Vagina (tissue), 2 donors: ENCODE measurements at regions not wholly inside any gene's neighbourhood (a gene's known extent, or its start where the extent isn't known, plus 50 kb on each side); places are given as distances from the start of the nearest gene placed in this dataset.

Experiments
- DNase-seq, 2 donors: peaks; one replicate each; pipeline ENCODE4 v3.0.0-alpha.2; 2017; ENCODE audit errors: extremely low spot score in 2 of 2
- H3K27ac ChIP-seq: fragments of 200-600 bp; sonication (generic); one replicate; pipeline ENCODE4 v1.5.1; 2019
- H3K27me3 ChIP-seq: fragments of 200-600 bp; sonication (generic); one replicate; pipeline ENCODE4 v1.5.1; 2019
- H3K36me3 ChIP-seq, 2 donors: fragments of 200-600 bp; sonication (generic); one replicate each; pipeline ENCODE4 v1.5.1; 2017 to 2019
- H3K4me1 ChIP-seq: fragments of 200-600 bp; sonication (generic); one replicate; pipeline ENCODE4 v1.5.1; 2019
- H3K4me3 ChIP-seq, 2 donors: fragments of 200-600 bp; sonication (generic); 1 replicate in 1 of 2; 2 replicates in 1 of 2; pipeline ENCODE4 v1.5.1; 2016 to 2019
- H3K9me3 ChIP-seq: fragments of 200-600 bp; sonication (generic); one replicate; pipeline ENCODE4 v1.5.1; 2019
- CTCF ChIP-seq, 3 experiments: fragments of 450-650 bp in 2 of 3; fragments of 200-600 bp in 1 of 3; sonication (generic) in 1 of 3; IDR thresholded peaks; one replicate each; pipeline ENCODE4 v1.5.1; 2017 to 2019; ENCODE audit warnings: antibody characterized with exemption in 3 of 3, mild to moderate bottlenecking in 2 of 3, moderate library complexity in 2 of 3
- POLR2A ChIP-seq, 2 donors: fragments of 450-650 bp; IDR thresholded peaks; one replicate each; pipeline ENCODE4 v1.6.1; 2017; ENCODE audit warnings: antibody characterized with exemption in 2 of 2, mild to moderate bottlenecking in 2 of 2, moderate library complexity in 2 of 2
- POLR2AphosphoS5 ChIP-seq, 2 donors: sonication (generic); formaldehyde crosslinking; IDR thresholded peaks; one replicate each; pipeline ENCODE4 v1.9.0; 2017; ENCODE audit warnings: antibody characterized with exemption in 2 of 2, mild to moderate bottlenecking in 2 of 2, low read depth in 1 of 2; ENCODE audit not compliant: insufficient read depth in 1 of 2
- intact Hi-C: fragments of 100-400 bp; cut with DNase I; formaldehyde crosslinking; loops from one replicate; pipeline ENCODE4 v1.15.1; 2023

DNA sequence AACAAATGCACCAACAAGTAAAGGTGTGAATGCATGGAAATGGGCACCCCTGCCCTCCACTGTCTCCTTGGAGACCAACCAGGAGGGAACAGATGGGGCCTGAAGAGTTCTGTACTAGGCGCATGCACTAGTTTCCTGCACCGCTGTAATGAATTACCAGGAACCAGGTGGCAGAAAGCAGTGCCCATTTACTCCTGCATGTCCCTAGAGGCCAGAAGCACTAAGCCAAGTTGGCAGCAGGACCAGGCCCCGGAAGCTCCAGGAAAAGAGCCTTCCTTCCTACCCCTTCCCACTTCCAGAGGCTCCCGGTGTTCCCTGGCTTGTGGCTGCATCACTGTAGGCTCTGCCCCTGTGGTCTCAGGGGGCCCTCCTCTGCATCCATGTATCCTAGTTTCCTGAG is 237.5 kb upstream of the PPP2R2D start:
- no peaks in the 10 kb centered on the region for H3K9me3 ChIP-seq
- H3K36me3 ChIP-seq: no peaks in the 10 kb centered on the region
- no peak for TF ChIP-seq POLR2A (IDR thresholded peaks at IDR 0.05)
- no peak for TF ChIP-seq CTCF (IDR thresholded peaks at IDR 0.05)
- TF ChIP-seq POLR2AphosphoS5 (IDR thresholded peaks at IDR 0.05; ENCODE audit: insufficient read depth in 1 of 2, low read depth in 1 of 2): no peak
- H3K4me3 ChIP-seq: no peak overlapping the region
- H3K4me1 ChIP-seq: no peaks in the 10 kb centered on the region
- no peak overlapping the region for H3K27ac ChIP-seq
- no peaks in the 10 kb centered on the region for H3K27me3 ChIP-seq
- intact Hi-C loops: no loop called here
- DNase-seq: no peak

DNA sequence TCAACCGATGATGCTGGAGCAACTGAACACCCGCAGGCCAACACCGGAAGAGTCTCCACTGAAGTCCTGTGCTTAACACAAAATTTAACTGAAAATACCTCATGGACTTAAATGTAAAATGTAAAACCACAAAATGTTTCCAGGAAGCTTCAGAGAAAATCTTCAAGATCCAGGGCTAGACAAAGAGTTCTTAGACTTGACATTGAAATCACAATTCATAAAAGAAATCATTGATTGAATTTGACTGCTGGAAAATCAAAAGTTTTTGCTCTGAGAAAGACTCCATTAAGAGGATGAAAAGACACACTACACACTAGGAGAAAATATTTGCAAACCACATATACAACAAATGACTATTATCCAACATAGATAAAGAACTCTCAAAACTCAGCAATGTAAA is 234.7 kb upstream of the PPP2R2D start:
- Histone ChIP-seq H3K4me1 (no peaks in the 10 kb centered on the region), H3K9me3 (no peaks in the 10 kb centered on the region), H3K27ac (no peak overlapping the region), H3K36me3 (no peaks in the 10 kb centered on the region), H3K27me3 (no peaks in the 10 kb centered on the region), H3K4me3 (no peak overlapping the region)
- DNase-seq: no peak
- intact Hi-C loops: no loop called here
- no peak for TF ChIP-seq POLR2A (IDR thresholded peaks at IDR 0.05)
- TF ChIP-seq CTCF (IDR thresholded peaks at IDR 0.05): no peak
- TF ChIP-seq POLR2AphosphoS5 (IDR thresholded peaks at IDR 0.05; ENCODE audit: insufficient read depth in 1 of 2, low read depth in 1 of 2): no peak

DNA sequence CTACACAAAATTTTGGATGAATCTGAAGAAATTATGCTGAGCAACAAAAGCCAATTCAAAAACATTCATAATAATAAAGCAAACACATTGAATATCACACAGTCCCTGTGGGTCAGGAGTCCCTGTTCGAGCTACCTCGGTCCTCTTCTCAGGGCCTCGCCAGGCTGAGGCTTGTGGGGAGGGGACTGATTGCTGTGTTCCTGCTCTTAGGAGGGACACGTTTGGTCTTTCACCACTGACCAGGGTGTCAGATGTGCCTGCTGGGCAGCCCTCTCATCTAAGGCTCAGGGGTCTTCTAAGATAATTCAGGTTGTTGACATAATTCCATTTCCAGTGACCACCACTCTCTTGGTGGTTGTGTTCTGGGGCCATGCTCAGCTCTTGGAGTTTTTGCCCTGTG is 233.8 kb upstream of the PPP2R2D start:
- no peaks in the 10 kb centered on the region for H3K9me3 ChIP-seq
- no peak overlapping the region for H3K27ac ChIP-seq
- no peaks in the 10 kb centered on the region for H3K27me3 ChIP-seq
- H3K36me3 ChIP-seq: no peaks in the 10 kb centered on the region
- intact Hi-C loops: no loop called here
- H3K4me3 ChIP-seq: no peak overlapping the region
- TF ChIP-seq POLR2AphosphoS5 (IDR thresholded peaks at IDR 0.05; ENCODE audit: insufficient read depth in 1 of 2, low read depth in 1 of 2) (no peak), CTCF (IDR thresholded peaks at IDR 0.05) (no peak), POLR2A (IDR thresholded peaks at IDR 0.05) (no peak)
- H3K4me1 ChIP-seq: no peaks in the 10 kb centered on the region
- no peak for DNase-seq

GRCh38 chr10:131667561-131667960 is 233.2 kb upstream of the PPP2R2D start:
- H3K27me3 ChIP-seq: no peaks in the 10 kb centered on the region
- H3K9me3 ChIP-seq: no peaks in the 10 kb centered on the region
- TF ChIP-seq CTCF (IDR thresholded peaks at IDR 0.05) (no peak), POLR2AphosphoS5 (IDR thresholded peaks at IDR 0.05; ENCODE audit: insufficient read depth in 1 of 2, low read depth in 1 of 2) (no peak), POLR2A (IDR thresholded peaks at IDR 0.05) (no peak)
- no peaks in the 10 kb centered on the region for H3K36me3 ChIP-seq
- H3K4me1 ChIP-seq: no peaks in the 10 kb centered on the region
- DNase-seq: no peak
- no peak overlapping the region for H3K27ac ChIP-seq
- no peak overlapping the region for H3K4me3 ChIP-seq
- intact Hi-C loops: no loop called here

GRCh38 chr10:131668903-131669302 is 231.9 kb upstream of the PPP2R2D start:
- TF ChIP-seq POLR2A (IDR thresholded peaks at IDR 0.05): no peak
- no peak for TF ChIP-seq CTCF (IDR thresholded peaks at IDR 0.05)
- TF ChIP-seq POLR2AphosphoS5 (IDR thresholded peaks at IDR 0.05; ENCODE audit: insufficient read depth in 1 of 2, low read depth in 1 of 2): no peak
- H3K27me3 ChIP-seq: no peaks in the 10 kb centered on the region
- no peaks in the 10 kb centered on the region for H3K4me1 ChIP-seq
- H3K9me3 ChIP-seq: no peaks in the 10 kb centered on the region
- H3K27ac ChIP-seq: no peak overlapping the region
- no peaks in the 10 kb centered on the region for H3K36me3 ChIP-seq
- DNase-seq: no peak
- intact Hi-C loops: no loop called here
- H3K4me3 ChIP-seq: no peak overlapping the region
